IMR-90 (cell line): ENCODE measurements at regions not wholly inside any gene's neighbourhood (a gene's known extent, or its start where the extent isn't known, plus 50 kb on each side); places are given as distances from the start of the nearest gene placed in this dataset.

Experiments
- ATAC-seq: fragments of 200-7000 bp; cut with Tn5 transposase; 2 replicates; pipeline ENCODE4 v1.9.1; 2020; ENCODE audit warnings: low read depth, mild to moderate bottlenecking, moderate library complexity
- BruUV-seq: library from RNA; stranded (reverse); fragments of 400-500 nt; replicated peaks from 2 replicates; lab custom pipeline; 2021; lab: Mats Ljungman, UMichigan
- CTCF ChIA-PET: fragments of 300-600 bp; formaldehyde crosslinking; extraction: SDS; loops from one replicate; lab custom pipeline; 2021; ENCODE audit warnings: antibody characterized with exemption; lab: Yijun Ruan, JAX
- POLR2A ChIA-PET: fragments of 300-600 bp; sonication (Branson Sonifier 250); formaldehyde crosslinking; loops from one replicate; lab custom pipeline; 2022; ENCODE audit warnings: antibody characterized with exemption; ENCODE audit not compliant: unreplicated experiment; lab: Charles Lee
- DNase-seq: peaks from one replicate; pipeline ENCODE4 v3.0.0; 2013
- H2AFZ ChIP-seq: replicated peaks from 2 replicates; pipeline ENCODE3; 2013; ENCODE audit warnings: low read length, mild to moderate bottlenecking; ENCODE audit not compliant: poor library complexity
- H2AK5ac ChIP-seq: 2 replicates; pipeline ENCODE4 v1.6.1; 2013; ENCODE audit warnings: low read depth, low read length, inconsistent platforms
- H2AK9ac ChIP-seq: replicated peaks from 2 replicates; pipeline ENCODE3; 2013; ENCODE audit warnings: mild to moderate bottlenecking, low read depth, low read length, moderate library complexity; ENCODE audit not compliant: poor library complexity
- H2BK120ac ChIP-seq: 2 replicates; pipeline ENCODE4 v1.6.1; 2013; ENCODE audit warnings: low read depth, low read length, inconsistent platforms
- H2BK15ac ChIP-seq: 3 replicates; pipeline ENCODE4 v1.6.1; 2013; ENCODE audit warnings: low read depth, low read length, inconsistent platforms
- H2BK20ac ChIP-seq: 2 replicates; pipeline ENCODE4 v1.6.1; 2013; ENCODE audit warnings: low read depth, mild to moderate bottlenecking, inconsistent platforms, low read length, moderate library complexity
- H2BK5ac ChIP-seq: 2 replicates; pipeline ENCODE4 v1.6.1; 2013; ENCODE audit warnings: mild to moderate bottlenecking, low read depth, low read length, inconsistent platforms; ENCODE audit not compliant: poor library complexity, severe bottlenecking
- H3K14ac ChIP-seq: replicated peaks from 2 replicates; pipeline ENCODE4 v1.6.1; 2013; ENCODE audit warnings: low read depth, low read length, inconsistent platforms
- H3K18ac ChIP-seq: 2 replicates; pipeline ENCODE4 v1.6.1; 2013; ENCODE audit warnings: low read depth, low read length, control low read depth
- H3K23ac ChIP-seq: 2 replicates; pipeline ENCODE4 v1.6.1; 2013; ENCODE audit warnings: low read depth, low read length, inconsistent platforms
- H3K27ac ChIP-seq: 2 replicates; pipeline ENCODE4 v1.5.1; 2013; ENCODE audit warnings: mild to moderate bottlenecking, control low read depth, low read length; ENCODE audit not compliant: insufficient read depth
- H3K27me3 ChIP-seq: 2 replicates; pipeline ENCODE4 v1.6.1; 2013; ENCODE audit warnings: low read length; ENCODE audit not compliant: control insufficient read depth, insufficient read depth
- H3K36me3 ChIP-seq: 2 replicates; pipeline ENCODE4 v1.6.1; 2013; ENCODE audit warnings: low read length, mixed read lengths; ENCODE audit not compliant: control insufficient read depth, insufficient read depth
- H3K4ac ChIP-seq: 2 replicates; pipeline ENCODE4 v1.6.1; 2013; ENCODE audit warnings: low read depth, low read length, inconsistent platforms
- H3K4me1 ChIP-seq: 2 replicates; pipeline ENCODE4 v1.6.1; 2013; ENCODE audit warnings: low read length, mixed read lengths; ENCODE audit not compliant: control insufficient read depth, insufficient read depth
- H3K4me2 ChIP-seq: 2 replicates; pipeline ENCODE4 v1.6.1; 2013; ENCODE audit warnings: low read depth, mild to moderate bottlenecking, control low read depth, low read length, moderate library complexity
- H3K4me3 ChIP-seq: 2 replicates; pipeline ENCODE4 v1.5.1; 2013; ENCODE audit warnings: low read depth, mild to moderate bottlenecking, control low read depth, low read length, moderate library complexity; ENCODE audit not compliant: insufficient read depth
- H3K56ac ChIP-seq: 2 replicates; pipeline ENCODE4 v1.6.1; 2013; ENCODE audit warnings: low read length, inconsistent platforms; ENCODE audit not compliant: insufficient read depth; ENCODE audit errors: extremely low read depth
- H3K79me1 ChIP-seq, 2 experiments: 2 replicates each; pipeline ENCODE4 v1.6.1; 2013; ENCODE audit warnings: low read length in 2 of 2, inconsistent platforms in 1 of 2, low read depth in 1 of 2
- H3K9ac ChIP-seq: 2 replicates; pipeline ENCODE4 v1.6.1; 2013; ENCODE audit warnings: low read depth, low read length, control low read depth
- H3K9me1 ChIP-seq: 2 replicates; pipeline ENCODE4 v1.6.1; 2013; ENCODE audit warnings: low read length, inconsistent platforms; ENCODE audit not compliant: insufficient read depth
- H3K9me3 ChIP-seq: 2 replicates; pipeline ENCODE4 v1.6.1; 2013; ENCODE audit warnings: low read length; ENCODE audit not compliant: control insufficient read depth, insufficient read depth
- H4K20me1 ChIP-seq: 2 replicates; pipeline ENCODE4 v1.6.1; 2013; ENCODE audit warnings: low read length, inconsistent platforms; ENCODE audit not compliant: insufficient read depth
- H4K5ac ChIP-seq: 2 replicates; pipeline ENCODE4 v1.6.1; 2013; ENCODE audit warnings: mild to moderate bottlenecking, low read depth, low read length, control low read depth
- H4K8ac ChIP-seq, 2 experiments: 2 replicates each; pipeline ENCODE4 v1.6.1; 2013; ENCODE audit warnings: low read depth in 2 of 2, low read length in 2 of 2, control low read depth in 1 of 2, inconsistent platforms in 1 of 2
- H4K91ac ChIP-seq: 2 replicates; pipeline ENCODE4 v1.6.1; 2013; ENCODE audit warnings: low read depth, low read length, inconsistent platforms; ENCODE audit not compliant: insufficient read depth
- BHLHE40 ChIP-seq: fragments of 150-350 bp; IDR thresholded peaks from 2 replicates; pipeline ENCODE4 v1.6.1; 2016; ENCODE audit warnings: mild to moderate bottlenecking, low read depth, low read length
- CTCF ChIP-seq: conservative IDR thresholded peaks from 2 replicates; pipeline ENCODE4 v1.5.1; 2012; ENCODE audit warnings: mild to moderate bottlenecking, low read depth, low read length, improper control_type of control experiment
- ELK1 ChIP-seq: fragments of 150-350 bp; IDR thresholded peaks from 2 replicates; pipeline ENCODE4 v1.6.1; 2016; ENCODE audit warnings: low read depth, mild to moderate bottlenecking, low read length, moderate library complexity, borderline replicate concordance
- FOS ChIP-seq: fragments of 150-350 bp; IDR thresholded peaks from 2 replicates; pipeline ENCODE4 v1.6.1; 2016; ENCODE audit warnings: low read depth, low read length
- MAFK ChIP-seq: IDR thresholded peaks from 2 replicates; pipeline ENCODE4 v1.6.1; 2012; ENCODE audit warnings: low read depth, low read length, improper control_type of control experiment
- MAZ ChIP-seq: IDR thresholded peaks from 2 replicates; pipeline ENCODE4 v1.6.1; 2012; ENCODE audit warnings: low read depth, mild to moderate bottlenecking, low read length, improper control_type of control experiment, moderate library complexity, borderline replicate concordance
- MXI1 ChIP-seq: IDR thresholded peaks from 2 replicates; pipeline ENCODE4 v1.6.1; 2012; ENCODE audit warnings: low read depth, mild to moderate bottlenecking, low read length, moderate library complexity, borderline replicate concordance
- NFE2L2 ChIP-seq: fragments of 150-350 bp; IDR thresholded peaks from 2 replicates; pipeline ENCODE4 v1.6.1; 2016; ENCODE audit warnings: low read depth, mild to moderate bottlenecking, low read length
- POLR2A ChIP-seq: IDR thresholded peaks from 2 replicates; pipeline ENCODE4 v1.6.1; 2012; ENCODE audit warnings: mild to moderate bottlenecking, low read depth, low read length
- RAD21 ChIP-seq: IDR thresholded peaks from 2 replicates; pipeline ENCODE4 v1.6.1; 2012; ENCODE audit warnings: low read length, improper control_type of control experiment
- RCOR1 ChIP-seq: IDR thresholded peaks from 2 replicates; pipeline ENCODE4 v1.6.1; 2012; ENCODE audit warnings: mild to moderate bottlenecking, low read length, improper control_type of control experiment; ENCODE audit not compliant: insufficient replicate concordance
- RFX5 ChIP-seq: IDR thresholded peaks from 2 replicates; pipeline ENCODE4 v1.8.0; 2012; ENCODE audit warnings: low read depth, mild to moderate bottlenecking, low read length, moderate library complexity
- SMC3 ChIP-seq: fragments of 150-350 bp; IDR thresholded peaks from 2 replicates; pipeline ENCODE4 v1.6.1; 2016; ENCODE audit warnings: low read depth, mild to moderate bottlenecking, antibody characterized with exemption, low read length, moderate library complexity
- WGBS, 2 experiments: methylation state at CpG; one replicate each; pipeline versions ENCODE4 v1.1.5 to v1.1.7; 2013; ENCODE audit warnings: missing lambda C conversion rate in 2 of 2; ENCODE audit not compliant: insufficient read length in 1 of 2; ENCODE audit errors: extremely low coverage in 2 of 2; 5-methylcytosine and 5-hydroxymethylcytosine counted together
- dilution Hi-C: fragments of 300-500 bp; cut with HindIII; formaldehyde crosslinking; loops from one replicate; pipeline ENCODE4 v1.14.3; 2018; ENCODE audit warnings: low sequenced_read_pairs; ENCODE audit not compliant: unreplicated experiment
- in situ Hi-C: fragments of 300-500 bp; cut with MboI; formaldehyde crosslinking; loops from 3 replicates; pipeline ENCODE4 v1.14.3; 2019; ENCODE audit warnings: low sequenced_read_pairs, inconsistent platforms, mixed read lengths
- intact Hi-C: fragments of 100-400 bp; cut with micrococcal nuclease; formaldehyde crosslinking; loops from 2 replicates; pipeline ENCODE4 v1.10.0; 2022

- Histone ChIP-seq H4K8ac (no peak overlapping the region), H3K36me3 (no peaks in the 10 kb centered on the region), H2BK15ac (no peak overlapping the region), H3K56ac (no peak overlapping the region), H3K9ac (no peak overlapping the region), H3K9me1 (no peaks in the 10 kb centered on the region), H4K91ac (no peak overlapping the region), H3K18ac (no peak overlapping the region), H3K14ac (no peak overlapping the region), H3K4ac (no peak overlapping the region), H2AFZ (no peak overlapping the region), H3K27me3 (no peaks in the 10 kb centered on the region; the same call in 1 of the 2 replicates), H2BK5ac (no peak overlapping the region), H3K27ac (no peak overlapping the region), H2AK9ac (no peak overlapping the region), H4K20me1 (no peaks in the 10 kb centered on the region), H3K4me1 (no peaks in the 10 kb centered on the region), H2BK20ac (no peak overlapping the region), H3K9me3 (no peaks in the 10 kb centered on the region), H3K23ac (no peak overlapping the region), H4K5ac (no peak overlapping the region), H2AK5ac (no peak overlapping the region), H3K4me2 (no peak overlapping the region), H3K79me1 (no peaks in the 10 kb centered on the region), H2BK120ac (no peak overlapping the region), H3K4me3 (no peak overlapping the region)
- DNase-seq, result no peak
- CTCF ChIA-PET, result no interaction called here
- WGBS, 2 experiments, result no CpG with 5 or more reads among the region's 6 CpGs
- TF ChIP-seq MXI1, result no peak
- TF ChIP-seq CTCF, result no peak
- no peak for TF ChIP-seq NFE2L2
- TF ChIP-seq SMC3, result no peak
- TF ChIP-seq ELK1, result no peak
- TF ChIP-seq RCOR1, result no peak
- TF ChIP-seq FOS, result no peak
- no peak for TF ChIP-seq RAD21
- TF ChIP-seq POLR2A, result no peak
- no peak for TF ChIP-seq MAFK
- TF ChIP-seq RFX5, result no peak
- TF ChIP-seq BHLHE40, result no peak
- TF ChIP-seq MAZ, result no peak
- dilution Hi-C loops, result no loop called here
- in situ Hi-C loops, result no loop called here
- POLR2A ChIA-PET, result no interaction called here
- intact Hi-C loops, result no loop called here
- ATAC-seq, result no peak
- no TSS peak for BruUV-seq
Observed at GRCh38 chr16:49049191-49049590, 232.4 kb downstream of the CBLN1 start.
